ENCODE measurements at regions not wholly inside any gene's neighbourhood (a gene's known extent, or its start where the extent isn't known, plus 50 kb on each side); places are given as distances from the start of the nearest gene placed in this dataset.

DNA sequence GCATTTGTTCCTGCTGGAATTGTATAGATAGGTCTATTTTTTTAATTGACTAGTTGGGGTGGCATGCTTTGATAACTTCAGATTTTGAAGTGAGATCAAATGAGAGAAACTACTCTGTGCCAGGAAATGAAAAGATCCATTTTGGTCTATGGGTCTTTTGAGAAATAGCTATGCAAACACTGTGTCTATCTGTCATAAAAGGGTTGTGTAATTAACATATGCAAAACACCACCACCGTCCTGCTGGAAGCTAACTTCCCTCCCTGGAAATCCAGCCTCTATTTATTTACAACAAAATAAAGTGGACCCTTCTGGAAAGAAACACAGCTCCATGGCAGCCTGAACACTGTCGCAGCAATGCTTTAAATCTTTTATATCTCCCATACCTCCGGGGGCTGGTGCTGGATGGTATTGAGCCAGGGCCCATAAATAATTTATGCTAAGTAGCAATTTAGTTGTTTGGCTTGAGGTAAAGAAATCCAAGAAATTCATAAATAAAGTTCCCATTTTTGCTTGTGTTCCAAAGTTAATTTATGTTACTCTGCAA lies 244.2 kb upstream of the POU3F2 start:
- TF ChIP-seq, protein P1, sequence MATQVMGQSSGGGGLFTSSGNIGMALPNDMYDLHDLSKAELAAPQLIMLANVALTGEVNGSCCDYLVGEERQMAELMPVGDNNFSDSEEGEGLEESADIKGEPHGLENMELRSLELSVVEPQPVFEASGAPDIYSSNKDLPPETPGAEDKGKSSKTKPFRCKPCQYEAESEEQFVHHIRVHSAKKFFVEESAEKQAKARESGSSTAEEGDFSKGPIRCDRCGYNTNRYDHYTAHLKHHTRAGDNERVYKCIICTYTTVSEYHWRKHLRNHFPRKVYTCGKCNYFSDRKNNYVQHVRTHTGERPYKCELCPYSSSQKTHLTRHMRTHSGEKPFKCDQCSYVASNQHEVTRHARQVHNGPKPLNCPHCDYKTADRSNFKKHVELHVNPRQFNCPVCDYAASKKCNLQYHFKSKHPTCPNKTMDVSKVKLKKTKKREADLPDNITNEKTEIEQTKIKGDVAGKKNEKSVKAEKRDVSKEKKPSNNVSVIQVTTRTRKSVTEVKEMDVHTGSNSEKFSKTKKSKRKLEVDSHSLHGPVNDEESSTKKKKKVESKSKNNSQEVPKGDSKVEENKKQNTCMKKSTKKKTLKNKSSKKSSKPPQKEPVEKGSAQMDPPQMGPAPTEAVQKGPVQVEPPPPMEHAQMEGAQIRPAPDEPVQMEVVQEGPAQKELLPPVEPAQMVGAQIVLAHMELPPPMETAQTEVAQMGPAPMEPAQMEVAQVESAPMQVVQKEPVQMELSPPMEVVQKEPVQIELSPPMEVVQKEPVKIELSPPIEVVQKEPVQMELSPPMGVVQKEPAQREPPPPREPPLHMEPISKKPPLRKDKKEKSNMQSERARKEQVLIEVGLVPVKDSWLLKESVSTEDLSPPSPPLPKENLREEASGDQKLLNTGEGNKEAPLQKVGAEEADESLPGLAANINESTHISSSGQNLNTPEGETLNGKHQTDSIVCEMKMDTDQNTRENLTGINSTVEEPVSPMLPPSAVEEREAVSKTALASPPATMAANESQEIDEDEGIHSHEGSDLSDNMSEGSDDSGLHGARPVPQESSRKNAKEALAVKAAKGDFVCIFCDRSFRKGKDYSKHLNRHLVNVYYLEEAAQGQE (IDR thresholded peaks at IDR 0.05; ENCODE audit: insufficient replicate concordance, low read depth) = no peak
- TF ChIP-seq, protein P2, sequence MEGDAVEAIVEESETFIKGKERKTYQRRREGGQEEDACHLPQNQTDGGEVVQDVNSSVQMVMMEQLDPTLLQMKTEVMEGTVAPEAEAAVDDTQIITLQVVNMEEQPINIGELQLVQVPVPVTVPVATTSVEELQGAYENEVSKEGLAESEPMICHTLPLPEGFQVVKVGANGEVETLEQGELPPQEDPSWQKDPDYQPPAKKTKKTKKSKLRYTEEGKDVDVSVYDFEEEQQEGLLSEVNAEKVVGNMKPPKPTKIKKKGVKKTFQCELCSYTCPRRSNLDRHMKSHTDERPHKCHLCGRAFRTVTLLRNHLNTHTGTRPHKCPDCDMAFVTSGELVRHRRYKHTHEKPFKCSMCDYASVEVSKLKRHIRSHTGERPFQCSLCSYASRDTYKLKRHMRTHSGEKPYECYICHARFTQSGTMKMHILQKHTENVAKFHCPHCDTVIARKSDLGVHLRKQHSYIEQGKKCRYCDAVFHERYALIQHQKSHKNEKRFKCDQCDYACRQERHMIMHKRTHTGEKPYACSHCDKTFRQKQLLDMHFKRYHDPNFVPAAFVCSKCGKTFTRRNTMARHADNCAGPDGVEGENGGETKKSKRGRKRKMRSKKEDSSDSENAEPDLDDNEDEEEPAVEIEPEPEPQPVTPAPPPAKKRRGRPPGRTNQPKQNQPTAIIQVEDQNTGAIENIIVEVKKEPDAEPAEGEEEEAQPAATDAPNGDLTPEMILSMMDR (IDR thresholded peaks at IDR 0.05; ENCODE audit: insufficient read depth, low read length) = no peak
- TF ChIP-seq POLR2AphosphoS5 (IDR thresholded peaks at IDR 0.05; ENCODE audit: low read depth) (no peak), GABPA (IDR thresholded peaks at IDR 0.05; ENCODE audit: low read depth) (no peak)

Data from HL-60 (cell line).